DMS53 treated with DMSO at 0.1 percent for 48 hours (cell line): ENCODE measurements at regions not wholly inside any gene's neighbourhood (a gene's known extent, or its start where the extent isn't known, plus 50 kb on each side); places are given as distances from the start of the nearest gene placed in this dataset.

Source experiments
- DNase-seq: peaks from one replicate; lab custom pipeline; 2025; ENCODE audit not compliant: unreplicated experiment; lab: John Stamatoyannopoulos, UW

DNA sequence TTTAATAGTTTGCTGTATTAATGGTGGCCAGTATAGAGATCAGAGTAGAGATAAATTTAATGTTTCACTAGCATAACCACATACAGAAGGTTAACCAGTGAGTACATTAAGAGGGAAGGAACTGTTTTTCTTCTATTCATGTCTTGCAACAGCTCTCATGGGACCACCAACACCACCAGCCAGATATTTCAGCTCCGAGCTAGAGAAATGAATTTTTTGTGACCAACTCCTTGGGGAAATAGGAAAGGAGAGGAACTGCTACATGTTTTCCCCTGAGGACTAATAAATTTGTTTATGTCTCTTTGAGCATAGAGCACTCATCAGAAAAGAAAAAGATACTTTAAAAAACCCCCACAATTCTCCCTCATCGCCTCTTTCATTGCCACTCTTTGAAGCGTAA is 247.5 kb downstream of the MBNL1 start:
- no peak for DNase-seq

DNA sequence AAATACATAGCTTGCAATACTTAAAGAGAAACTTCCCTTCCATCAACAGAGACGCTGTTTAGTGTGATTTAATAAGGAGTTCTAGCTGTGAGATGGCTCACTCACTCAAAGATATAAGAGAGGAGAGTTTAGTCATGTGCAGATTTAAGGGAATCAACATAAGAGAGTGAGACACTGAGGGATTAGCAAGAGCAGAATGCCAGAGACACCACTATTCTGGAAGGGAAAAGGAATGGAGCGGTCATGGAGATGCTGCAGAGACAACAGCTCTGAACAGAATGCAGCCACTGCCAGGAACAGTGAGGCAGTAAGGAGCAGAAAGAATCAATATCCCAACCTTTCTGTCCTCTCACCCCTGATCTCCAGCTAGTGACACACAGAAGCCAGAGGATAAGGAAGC is 248.8 kb downstream of the MBNL1 start:
- no peak for DNase-seq

DNA sequence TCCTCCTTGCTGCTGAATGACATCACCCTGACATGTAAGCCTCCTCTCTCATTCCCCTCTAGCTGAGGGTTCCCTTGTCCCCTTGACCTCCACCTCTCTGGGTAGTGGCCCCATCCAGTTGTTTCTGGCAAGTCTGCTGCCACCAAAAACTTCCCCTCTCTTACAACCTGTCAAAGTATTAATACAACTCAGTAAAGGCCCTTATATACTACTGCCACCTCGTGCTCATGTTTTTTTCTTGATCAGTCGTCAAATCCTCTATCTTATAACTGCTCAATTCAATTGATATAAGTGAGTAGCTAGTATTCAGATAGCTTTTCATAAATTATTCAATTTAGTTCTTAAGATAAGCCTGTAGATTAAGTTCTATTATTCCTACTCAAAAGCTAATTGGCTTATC is 249.6 kb downstream of the MBNL1 start:
- no peak for DNase-seq

DNA sequence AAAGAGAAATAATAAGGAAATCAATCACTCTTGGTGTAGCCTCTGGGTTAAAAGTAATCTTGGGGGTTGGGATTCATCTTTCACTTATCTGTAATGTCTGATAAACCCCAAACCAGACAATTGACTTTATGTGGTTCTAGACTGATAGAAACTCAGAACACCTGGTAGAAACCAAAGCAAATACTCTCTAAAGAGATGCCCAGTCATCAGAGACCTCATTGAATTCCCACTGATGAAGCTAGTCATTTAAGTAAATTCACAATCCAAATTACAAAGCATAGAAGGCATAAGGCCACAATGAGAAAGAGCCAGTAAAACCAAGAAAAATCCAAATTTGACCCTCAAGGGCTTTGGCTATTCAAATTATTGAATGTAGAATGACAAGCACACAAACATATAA is 250.6 kb downstream of the MBNL1 start:
- DNase-seq: no peak

DNA sequence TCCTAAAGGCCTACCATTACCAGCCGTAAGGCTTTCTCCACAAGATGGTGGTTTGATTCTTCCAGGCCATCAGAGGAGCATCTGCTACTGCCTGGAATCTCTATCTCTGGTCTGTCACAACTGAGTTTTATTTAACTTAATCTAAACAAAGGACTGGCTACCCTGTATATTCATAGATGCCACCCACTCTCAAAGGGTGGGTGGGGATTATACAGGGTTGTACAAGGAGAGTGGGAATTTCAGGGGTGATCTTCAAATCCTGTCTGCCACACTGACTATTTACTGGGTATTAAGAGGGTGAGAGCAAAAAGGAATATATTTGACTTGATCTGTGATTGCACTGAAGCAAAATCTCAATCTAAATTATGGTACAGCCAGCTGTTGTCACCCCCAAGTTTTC is 253.3 kb downstream of the MBNL1 start:
- no peak for DNase-seq

DNA sequence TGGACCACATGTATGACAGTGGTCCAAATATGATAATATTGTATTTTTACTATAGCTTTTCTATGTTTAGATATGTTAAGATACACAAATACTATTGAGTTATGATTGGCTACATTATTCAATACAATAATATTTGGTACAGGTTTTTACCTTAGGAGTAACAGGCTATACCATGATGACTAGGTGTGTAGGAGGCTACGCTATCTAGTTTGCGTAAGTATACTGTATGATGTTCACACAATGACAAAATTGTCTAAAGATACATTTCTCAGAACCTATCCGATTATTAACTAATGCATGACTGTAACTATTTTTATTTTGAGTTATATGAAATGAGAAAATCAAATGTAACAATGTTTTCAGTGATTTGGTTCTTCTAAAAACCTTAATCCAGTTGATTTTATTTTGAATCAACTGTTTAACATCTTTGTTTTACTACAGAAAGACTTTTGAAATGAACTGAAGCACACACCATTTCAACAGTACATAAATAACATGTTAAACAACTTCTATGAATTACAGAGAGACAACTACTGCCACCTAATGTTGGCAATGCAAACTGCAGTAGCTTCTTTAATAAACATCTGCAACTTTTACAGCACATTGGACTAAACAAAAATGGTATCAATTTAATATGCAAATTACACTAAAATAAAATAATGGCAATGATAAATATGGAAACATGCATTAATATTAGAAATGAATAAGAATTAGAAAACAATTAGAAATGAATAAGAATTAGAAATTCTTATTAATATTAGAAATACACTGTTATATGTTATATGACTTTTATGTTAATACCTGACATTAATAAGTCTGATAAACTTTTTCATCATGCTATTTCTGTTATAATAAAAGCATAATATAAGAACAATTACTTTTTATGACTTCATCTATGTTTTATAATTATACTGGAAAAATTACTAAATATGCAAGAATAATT is 255.7 kb downstream of the MBNL1 start:
- peak; percentile 37 for DNase-seq

DNA sequence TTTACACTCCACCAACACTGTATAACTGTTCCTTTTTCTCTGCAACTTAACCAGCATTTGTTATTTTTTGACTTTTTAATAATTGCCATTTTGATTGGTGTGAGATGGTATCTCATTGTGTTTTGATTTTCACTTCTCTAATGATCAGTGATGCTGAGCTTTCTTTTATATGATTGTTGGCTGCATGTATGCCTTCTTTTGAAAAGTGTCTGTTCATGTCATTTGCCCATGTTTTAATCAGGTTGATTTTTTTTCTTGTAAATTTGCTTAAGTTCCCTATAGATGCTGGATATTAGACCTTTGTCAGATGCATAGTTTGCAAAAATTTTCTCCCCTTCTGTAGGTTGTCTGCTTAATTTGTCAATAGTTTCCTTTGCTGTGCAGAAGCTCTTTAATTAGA is 263.0 kb downstream of the MBNL1 start:
- no peak for DNase-seq

DNA sequence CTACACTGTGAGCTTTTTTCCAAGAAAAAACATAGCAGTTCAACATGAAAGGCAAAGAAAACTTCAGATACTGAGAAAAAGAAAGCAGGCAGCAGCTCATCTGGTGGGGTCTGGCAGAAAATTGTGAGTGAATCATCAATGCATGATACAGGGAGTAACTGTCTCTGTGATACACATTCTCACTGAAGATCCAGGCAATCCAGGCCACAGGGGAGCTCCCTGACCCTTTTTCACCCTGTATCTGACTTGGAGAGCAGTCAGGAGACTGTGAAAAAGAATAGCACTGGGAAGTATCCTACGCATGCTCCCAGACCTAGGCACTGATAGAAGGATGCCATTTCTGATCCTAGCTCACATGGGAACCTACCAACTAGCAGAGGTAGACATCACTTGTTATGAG is 269.8 kb downstream of the MBNL1 start:
- no peak for DNase-seq

DNA sequence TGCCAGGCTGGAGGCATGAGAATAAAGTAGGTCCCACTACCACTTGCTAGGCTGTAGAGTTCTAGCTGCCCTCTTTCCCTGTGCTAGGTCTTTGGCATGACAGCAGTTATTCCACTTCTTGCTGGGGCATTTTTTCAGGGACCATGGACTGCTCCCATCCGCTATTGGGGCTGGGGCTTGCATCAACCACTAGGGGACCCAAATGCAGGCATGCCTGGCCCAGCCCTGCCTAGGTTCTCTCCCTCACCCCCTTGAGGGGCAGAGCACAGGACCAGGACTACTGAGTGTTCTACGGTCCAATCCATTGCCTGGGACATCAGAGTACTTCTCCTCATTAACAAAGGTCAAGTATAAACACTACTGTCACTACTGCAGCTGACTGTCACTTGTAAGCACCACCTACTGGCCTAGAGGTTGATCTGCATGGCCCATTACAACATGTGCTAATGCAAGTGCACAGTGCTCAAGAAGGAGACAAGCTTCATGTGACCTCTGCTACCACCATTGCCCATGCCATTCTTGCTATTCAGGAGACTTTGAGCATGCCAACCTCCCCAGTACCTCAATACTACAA is 270.5 kb downstream of the MBNL1 start:
- no peak for DNase-seq

DNA sequence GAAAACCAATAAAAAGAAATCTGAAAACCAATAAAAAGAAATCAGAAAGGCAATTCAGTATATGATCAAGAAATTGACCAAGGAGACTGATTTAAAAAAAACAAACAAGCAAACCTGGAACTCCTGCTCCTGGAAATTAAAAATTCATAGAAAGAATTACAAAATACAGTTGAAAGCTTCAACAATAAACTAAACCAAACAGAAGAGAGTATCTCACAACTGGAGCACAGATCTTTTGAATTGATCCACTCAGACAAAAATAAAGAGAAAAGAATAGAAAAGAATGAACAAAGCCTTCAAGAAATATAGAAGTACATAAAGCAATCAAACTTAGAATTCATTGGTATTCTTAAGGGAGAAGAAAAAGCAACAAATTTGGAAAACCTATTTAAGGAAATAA is 271.4 kb downstream of the MBNL1 start:
- no peak for DNase-seq

DNA sequence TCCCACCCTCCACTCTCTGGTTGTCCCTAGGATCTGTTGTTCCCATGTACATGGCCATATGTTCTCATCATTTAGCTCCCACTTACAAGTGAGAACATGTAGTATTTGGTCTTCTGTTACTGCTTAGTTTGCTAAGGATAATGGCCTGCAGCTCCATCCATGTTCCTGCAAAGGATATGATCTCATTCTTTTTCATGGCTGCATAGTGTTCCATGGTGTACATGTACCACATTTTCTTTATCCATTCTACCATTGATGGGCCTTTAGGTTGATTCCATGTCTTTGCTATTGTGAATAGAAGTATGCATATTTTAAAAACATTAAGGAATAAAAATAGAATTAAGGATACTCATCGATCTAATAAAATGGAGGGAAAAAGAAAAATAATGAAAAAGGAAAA is 278.4 kb downstream of the MBNL1 start:
- DNase-seq: no peak

DNA sequence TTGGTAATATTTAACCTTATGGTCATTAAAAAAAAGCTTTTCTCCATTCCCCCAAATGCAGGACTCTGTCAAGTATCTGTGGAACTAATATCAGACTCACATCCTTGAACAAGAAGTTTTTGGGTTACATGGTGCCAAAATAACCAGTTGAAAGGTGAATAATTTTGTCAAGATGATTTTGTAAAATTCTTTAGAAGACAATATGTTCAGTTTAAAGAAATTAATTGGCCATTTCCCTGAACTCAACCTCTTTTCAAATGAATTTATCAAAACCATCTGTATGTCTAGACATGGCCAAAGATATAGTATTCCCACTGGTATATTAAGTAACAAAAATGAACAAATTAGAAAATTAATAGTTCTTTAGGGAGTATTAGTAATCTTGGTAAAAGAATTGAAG is 280.5 kb downstream of the MBNL1 start:
- DNase-seq: no peak

DNA sequence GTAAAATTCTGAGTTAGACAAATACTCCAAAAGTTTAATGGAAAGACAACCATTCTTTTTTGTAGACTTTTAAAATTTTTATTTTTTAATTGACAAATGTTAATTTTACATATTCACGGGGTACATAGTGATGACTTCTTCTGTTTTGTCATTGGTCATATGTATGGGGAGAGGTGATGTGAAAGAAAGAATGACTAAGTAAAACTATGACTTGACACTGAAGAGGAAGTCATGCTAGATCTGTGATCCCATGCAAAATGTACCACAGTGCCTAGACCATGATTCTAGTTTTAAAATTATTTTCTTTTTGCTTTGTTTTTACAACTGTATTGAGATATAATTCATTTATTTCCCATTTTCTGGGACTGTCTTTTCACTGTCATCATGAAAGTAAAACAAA is 281.6 kb downstream of the MBNL1 start:
- no peak for DNase-seq

DNA sequence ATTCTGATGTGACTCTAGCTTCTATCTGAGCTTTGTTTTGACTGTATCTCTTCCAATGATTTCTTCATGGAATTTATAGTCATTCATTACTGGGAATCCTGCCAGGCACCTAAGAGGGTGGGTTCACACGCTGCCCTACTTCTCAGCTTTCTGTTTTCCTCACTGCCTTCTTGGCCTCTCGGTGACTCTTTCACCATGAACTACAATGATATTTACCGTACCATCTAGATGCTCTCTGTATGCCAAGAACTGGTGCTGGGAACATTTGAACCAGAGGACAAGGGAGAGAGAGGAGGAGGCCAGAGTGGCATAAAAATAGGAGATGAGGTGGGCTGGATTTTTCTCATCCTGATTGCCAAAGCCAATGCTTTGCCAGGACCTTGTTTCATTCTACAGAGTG is 280.0 kb upstream of the P2RY1 start:
- no peak for DNase-seq

DNA sequence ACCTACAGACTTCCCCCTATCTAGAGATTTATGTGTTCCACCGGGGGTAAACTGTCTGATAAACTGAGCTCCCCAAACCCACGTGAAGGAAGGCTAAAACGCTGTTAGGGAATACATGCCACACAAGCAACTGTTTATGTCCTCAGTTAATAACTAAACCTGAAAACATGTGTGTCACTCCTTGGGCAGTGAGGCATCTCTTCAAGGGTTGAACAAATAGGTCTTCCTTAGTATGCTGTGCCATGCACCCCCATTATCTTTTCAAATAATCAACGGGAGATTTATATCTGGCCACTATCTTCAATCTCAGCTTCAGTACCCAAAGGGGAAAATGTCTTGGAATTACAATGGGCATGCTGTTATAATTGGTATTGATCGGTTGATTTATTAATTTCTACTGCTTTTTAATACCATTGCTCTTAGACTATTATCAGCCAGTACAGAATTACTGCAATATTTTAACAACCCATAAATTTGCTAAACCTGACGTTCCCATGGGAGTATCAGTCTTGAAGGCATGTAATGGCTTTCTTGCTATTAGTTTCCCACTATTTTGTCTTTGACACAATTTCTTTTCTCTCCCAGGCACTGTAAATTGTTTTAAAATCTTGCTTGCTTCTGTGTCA is 279.2 kb upstream of the P2RY1 start:
- no peak for DNase-seq

DNA sequence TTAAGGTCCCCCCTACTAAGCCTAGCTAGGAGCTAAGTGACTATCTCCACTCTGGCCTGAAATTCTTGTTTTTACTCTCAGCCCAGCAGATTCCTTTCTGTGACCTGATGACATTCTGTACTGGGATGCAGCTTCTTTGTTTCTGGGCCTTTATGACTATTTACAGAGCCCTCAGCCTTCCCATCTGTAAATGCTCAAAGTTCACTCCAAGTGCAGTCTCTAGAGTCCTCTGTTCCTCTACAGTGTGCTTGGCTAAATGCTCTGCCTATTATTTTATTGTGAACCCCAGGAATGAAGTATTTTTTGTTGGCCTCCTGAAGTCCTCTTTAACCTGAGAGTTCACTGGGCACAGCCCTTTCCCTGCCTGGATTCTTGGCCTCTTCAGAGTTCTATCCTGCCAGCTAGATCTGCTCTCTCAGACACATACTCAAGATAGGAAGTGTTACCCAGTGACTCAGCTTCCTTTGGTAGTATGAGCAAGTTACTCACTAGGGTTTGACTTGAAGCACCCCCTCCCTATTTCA is 278.1 kb upstream of the P2RY1 start:
- DNase-seq: no peak

DNA sequence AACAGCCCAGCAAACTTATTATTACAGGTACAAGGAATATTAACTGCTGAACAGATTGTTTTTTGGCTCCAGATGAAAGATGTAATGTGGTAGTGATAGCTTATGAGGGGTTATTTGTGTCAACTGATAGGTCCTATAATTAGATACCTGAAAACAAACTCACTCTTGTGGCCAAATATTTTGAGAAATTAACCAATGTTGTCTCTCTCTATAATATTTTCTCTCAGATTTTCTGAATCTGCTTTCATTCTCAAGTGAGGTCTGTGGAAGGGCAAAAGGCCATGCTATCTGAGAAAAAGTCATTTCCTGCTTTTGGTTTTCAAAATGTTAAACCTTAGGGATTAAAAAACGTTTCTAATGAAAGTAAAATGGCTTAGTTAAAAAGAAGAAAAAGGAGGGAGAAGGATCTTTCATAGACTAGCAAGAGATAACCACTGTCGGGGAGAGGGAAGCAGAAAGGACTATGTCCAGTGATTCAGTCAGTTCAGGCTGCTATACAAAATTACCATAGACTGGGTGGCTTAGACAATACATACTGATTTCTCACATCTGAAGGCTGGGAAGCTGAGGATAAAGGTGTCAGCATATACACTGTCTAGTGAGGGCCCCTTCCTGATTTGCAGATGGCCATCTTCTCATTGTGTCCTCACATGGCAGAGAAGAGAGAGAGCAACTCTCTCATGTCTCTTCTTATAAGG is 277.5 kb upstream of the P2RY1 start:
- no peak for DNase-seq

DNA sequence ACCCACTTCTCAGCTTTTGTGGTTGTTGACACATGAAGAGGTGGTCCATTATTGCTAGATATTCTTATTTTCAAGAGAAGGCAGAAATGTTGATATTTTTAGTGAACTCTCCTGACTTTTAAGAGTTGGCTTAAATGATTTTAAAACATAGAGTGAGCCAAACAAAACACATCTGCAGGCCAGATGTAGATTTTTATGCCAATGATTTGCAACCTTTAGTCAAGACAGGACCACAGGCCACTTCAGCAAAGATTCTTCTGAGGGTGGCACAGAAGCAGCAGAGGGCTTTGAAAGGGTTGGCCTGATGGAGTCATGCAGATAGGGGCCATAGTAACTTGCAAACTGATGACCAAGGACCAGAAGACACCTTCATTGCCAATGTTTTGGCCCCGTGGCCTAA is 276.5 kb upstream of the P2RY1 start:
- DNase-seq: no peak

DNA sequence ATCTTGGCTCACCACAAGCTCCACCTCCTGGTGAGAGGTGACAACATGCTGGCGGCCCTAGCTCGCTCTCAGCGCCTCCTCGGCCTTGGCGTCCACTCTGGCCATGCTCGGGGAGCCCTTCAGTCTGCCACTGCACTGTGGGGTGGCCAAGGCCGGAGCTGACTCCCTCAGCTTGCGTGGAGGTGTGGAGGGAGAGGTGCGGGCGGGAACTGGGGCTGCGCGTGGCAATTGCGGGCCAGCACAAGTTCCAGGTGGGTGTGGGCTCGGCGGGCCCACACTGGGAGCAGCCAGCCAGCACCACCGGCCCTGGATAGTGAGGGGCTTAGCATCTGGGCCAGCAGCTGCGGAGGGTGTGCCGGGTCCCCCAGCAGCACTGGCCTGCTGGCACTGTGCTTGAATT is 275.7 kb upstream of the P2RY1 start:
- DNase-seq: no peak

DNA sequence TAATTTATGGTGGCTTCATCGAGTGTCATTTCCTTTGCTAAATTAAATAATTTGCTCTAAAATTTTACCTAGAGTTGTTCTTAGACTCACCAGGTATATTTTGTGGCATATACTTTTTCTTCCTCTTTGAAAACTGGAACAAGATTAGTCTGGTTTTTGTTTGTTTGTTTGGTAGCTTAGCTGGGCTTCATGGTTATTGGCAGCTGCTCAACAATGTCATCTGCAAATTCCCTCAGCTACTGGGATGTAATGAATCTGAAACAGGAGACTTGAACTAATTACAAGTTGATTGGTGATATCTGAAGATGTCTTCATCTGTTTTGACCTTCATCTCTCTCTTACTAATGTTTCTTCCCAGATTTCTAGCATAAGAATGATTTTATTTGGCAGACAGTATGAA is 270.5 kb upstream of the P2RY1 start:
- no peak for DNase-seq

DNA sequence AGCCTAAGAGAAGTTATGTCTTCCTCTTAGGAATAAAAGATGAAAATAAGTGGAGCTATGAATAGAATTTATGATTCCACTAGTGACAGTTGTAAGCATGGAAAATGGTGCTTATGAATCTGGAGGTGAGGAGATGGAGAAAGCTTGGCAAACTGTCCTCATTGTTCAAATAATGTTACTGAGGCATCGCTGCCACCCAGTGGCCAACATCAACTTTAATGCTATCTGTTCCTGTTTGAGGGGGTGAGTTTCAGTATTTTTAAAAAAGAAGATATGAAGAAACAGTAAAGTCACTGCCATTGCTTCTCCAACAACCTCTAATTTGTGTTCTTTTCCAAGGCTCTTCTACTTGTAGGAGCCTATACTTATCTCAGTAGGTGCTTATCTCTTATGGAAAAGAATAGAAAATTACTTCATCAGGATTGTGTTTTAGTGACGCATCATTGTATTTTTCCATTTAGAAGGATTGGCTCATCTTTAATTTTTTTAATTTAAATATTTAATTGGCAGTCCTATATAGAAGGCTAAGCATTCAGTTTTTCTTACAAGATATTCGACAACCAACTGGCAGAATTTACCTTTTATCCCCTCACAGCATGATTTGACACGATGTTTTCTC is 260.4 kb upstream of the P2RY1 start:
- DNase-seq: peak; percentile 36
